Large intestine (tissue), 3 donors: ENCODE measurements at regions not wholly inside any gene's neighbourhood (a gene's known extent, or its start where the extent isn't known, plus 50 kb on each side); places are given as distances from the start of the nearest gene placed in this dataset.

Source experiments
- DNase-seq, 2 donors: peaks; one replicate each; pipeline versions ENCODE4 v3.0.0 to v3.0.0-alpha.2; 2013
- H3K27ac ChIP-seq: one replicate; pipeline ENCODE4 v1.5.1; 2013; ENCODE audit warnings: low read length
- H3K27me3 ChIP-seq: 2 replicates; pipeline ENCODE4 v1.6.1; 2013; ENCODE audit warnings: low read length; ENCODE audit not compliant: control insufficient read depth, insufficient read depth
- H3K36me3 ChIP-seq: 2 replicates; pipeline ENCODE4 v1.6.1; 2013; ENCODE audit warnings: low read length; ENCODE audit not compliant: control insufficient read depth, insufficient read depth
- H3K4me1 ChIP-seq: one replicate; pipeline ENCODE4 v1.6.1; 2013; ENCODE audit warnings: low read length; ENCODE audit not compliant: control insufficient read depth, insufficient read depth
- H3K4me3 ChIP-seq: one replicate; pipeline ENCODE4 v1.5.1; 2013; ENCODE audit warnings: low read length
- H3K9me3 ChIP-seq: one replicate; pipeline ENCODE4 v1.6.1; 2013; ENCODE audit warnings: mild to moderate bottlenecking, low read depth, low read length, moderate library complexity; ENCODE audit not compliant: control insufficient read depth
- WGBS: methylation state at CpG from one replicate; pipeline ENCODE4 v1.1.5; 2013; ENCODE audit warnings: low lambda C conversion rate; ENCODE audit not compliant: insufficient coverage; 5-methylcytosine and 5-hydroxymethylcytosine counted together

- no peaks in the 10 kb centered on the region for H3K9me3 ChIP-seq
- H3K4me1 ChIP-seq, result peaks cover 6% of the 10 kb centered on the region
- H3K27ac ChIP-seq, result peak overlapping the region; percentile 70
- no peaks in the 10 kb centered on the region for H3K36me3 ChIP-seq
- no peak overlapping the region for H3K4me3 ChIP-seq
- DNase-seq, result peak; percentile 81 to 88
- H3K27me3 ChIP-seq, result no peaks in the 10 kb centered on the region
- WGBS, result no CpG with 5 or more reads among the region's 14 CpGs
These were observed 50.5 kb upstream of the UBE2L5 start for GRCh38 chr13:30371649-30372265.
